GM12873 (cell line): ENCODE measurements at regions not wholly inside any gene's neighbourhood (a gene's known extent, or its start where the extent isn't known, plus 50 kb on each side); places are given as distances from the start of the nearest gene placed in this dataset.

Experiments
- TF ChIP-seq, protein P1 (sequence below): IDR thresholded peaks from 2 replicates; pipeline ENCODE4 v1.5.1; 2012; ENCODE audit warnings: low read depth, mild to moderate bottlenecking, moderate library complexity, low read length, control low read depth; ENCODE audit not compliant: insufficient read depth; ENCODE audit errors: missing control alignments

- TF ChIP-seq, protein P1, sequence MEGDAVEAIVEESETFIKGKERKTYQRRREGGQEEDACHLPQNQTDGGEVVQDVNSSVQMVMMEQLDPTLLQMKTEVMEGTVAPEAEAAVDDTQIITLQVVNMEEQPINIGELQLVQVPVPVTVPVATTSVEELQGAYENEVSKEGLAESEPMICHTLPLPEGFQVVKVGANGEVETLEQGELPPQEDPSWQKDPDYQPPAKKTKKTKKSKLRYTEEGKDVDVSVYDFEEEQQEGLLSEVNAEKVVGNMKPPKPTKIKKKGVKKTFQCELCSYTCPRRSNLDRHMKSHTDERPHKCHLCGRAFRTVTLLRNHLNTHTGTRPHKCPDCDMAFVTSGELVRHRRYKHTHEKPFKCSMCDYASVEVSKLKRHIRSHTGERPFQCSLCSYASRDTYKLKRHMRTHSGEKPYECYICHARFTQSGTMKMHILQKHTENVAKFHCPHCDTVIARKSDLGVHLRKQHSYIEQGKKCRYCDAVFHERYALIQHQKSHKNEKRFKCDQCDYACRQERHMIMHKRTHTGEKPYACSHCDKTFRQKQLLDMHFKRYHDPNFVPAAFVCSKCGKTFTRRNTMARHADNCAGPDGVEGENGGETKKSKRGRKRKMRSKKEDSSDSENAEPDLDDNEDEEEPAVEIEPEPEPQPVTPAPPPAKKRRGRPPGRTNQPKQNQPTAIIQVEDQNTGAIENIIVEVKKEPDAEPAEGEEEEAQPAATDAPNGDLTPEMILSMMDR, result no peak
Measured at GRCh38 chr3:28114893-28115292, 126.5 kb upstream of the CMC1 start.

- TF ChIP-seq, protein P1, result no peak
Measured at GRCh38 chr3:28115316-28115715, 126.1 kb upstream of the CMC1 start.

- TF ChIP-seq, protein P1, result no peak
Measured at GRCh38 chr3:28117598-28117997, 123.8 kb upstream of the CMC1 start.

DNA sequence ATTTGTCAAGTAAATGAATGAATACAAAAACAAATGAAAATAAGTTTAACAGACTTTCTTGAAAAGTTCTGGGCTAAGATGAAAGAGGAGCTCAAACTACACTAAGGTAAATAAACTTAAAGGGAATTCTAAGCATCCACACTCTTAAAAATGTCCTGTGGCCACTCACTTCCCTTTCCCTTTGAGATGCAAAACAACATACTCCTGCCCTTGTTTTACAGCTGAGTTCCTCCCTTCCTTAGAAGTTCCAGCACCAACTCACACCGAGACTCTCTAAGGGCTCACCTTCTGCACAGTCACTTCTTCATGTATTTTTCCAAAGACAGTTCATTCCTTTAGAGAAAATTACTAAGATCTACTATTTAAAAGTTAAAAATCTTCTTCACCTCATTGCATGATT is 123.3 kb upstream of the CMC1 start:
- TF ChIP-seq, protein P1, result no peak

DNA sequence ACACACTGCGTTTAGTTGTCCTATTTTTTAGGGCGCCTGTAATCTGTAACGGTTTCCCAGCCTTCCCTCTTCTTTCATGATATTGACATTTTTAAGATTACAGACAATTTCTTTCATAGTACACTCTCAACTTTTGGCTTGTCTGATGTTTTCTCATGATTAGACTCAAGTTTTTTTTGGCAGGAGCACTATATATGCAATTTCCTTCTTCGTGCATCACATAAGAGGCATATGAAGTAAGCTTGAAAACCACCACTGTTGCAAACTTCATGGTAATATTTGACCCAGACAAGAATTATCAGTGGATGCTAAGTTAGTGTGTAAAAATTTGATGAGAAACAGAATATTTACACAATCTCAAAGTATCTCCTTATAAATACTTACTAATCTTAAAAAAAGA is 119.2 kb upstream of the CMC1 start:
- TF ChIP-seq, protein P1, result no peak

- TF ChIP-seq, protein P1, result no peak
Measured at GRCh38 chr3:28124882-28125281, 116.5 kb upstream of the CMC1 start.

DNA sequence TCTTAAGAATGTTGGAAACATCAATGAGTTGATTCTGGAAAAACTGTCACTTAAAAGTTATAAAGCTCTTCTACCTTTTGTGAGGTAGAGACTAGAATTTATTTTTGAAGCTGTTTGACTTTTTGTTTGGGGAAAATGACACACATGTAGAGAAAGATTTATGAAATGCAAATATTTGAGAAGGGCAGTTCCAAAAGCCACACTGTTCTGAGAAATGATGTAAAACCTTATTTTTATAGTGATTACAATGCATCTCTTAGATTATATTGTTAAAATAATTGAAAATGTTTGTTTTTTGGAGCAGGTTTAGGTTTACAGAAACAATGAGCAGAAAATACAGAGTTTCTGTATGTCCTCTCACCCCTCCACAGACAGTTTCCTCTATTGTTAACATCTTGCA is 116.1 kb upstream of the CMC1 start:
- TF ChIP-seq, protein P1, result no peak
